ENCODE measurements at regions not wholly inside any gene's neighbourhood (a gene's known extent, or its start where the extent isn't known, plus 50 kb on each side); places are given as distances from the start of the nearest gene placed in this dataset.

- no peak for TF ChIP-seq POLR2A (IDR thresholded peaks at IDR 0.05)
- TF ChIP-seq CTCF (IDR thresholded peaks at IDR 0.05), result no peak
Measured at GRCh38 chr2:226199555-226199954, 600.1 kb downstream of the IRS1 start.
